NCI-H1694 treated with DMSO at 0.1 percent for 48 hours (cell line): ENCODE measurements at regions not wholly inside any gene's neighbourhood (a gene's known extent, or its start where the extent isn't known, plus 50 kb on each side); places are given as distances from the start of the nearest gene placed in this dataset.

ENCODE experiments used
- DNase-seq: peaks from one replicate; lab custom pipeline; 2025; lab: John Stamatoyannopoulos, UW

GRCh38 chr5:73291873-73292272 lies 118.9 kb downstream of the TMEM174 start:
- DNase-seq = no peak

DNA sequence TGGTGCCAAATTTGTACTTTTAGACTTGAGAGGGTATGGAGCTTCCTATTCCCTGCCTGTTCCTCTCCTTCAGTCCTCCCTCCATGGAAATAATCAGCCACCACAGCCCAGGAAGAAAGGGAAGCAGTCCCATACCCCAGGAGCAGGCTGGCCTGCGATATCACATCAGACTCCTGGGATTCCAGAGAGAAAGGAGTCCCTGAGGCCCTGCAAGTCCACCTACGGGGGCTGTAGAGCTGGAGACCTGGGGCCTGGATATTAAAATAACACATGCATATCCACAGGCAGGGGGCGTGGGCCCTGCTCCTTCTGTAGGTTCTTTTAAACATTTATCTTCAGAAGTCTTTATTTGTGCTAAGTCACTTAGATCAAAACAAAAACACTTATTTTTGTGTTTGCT lies 117.2 kb downstream of the TMEM174 start:
- DNase-seq = no peak

GRCh38 chr5:73288803-73289720 lies 116.1 kb downstream of the TMEM174 start:
- no peak for DNase-seq

GRCh38 chr5:73286896-73287295 lies 113.9 kb downstream of the TMEM174 start:
- DNase-seq = no peak

GRCh38 chr5:73284985-73285384 lies 112.0 kb downstream of the TMEM174 start:
- DNase-seq = no peak

GRCh38 chr5:73284220-73284795 lies 111.3 kb downstream of the TMEM174 start:
- DNase-seq = no peak

GRCh38 chr5:73282923-73283322 lies 109.9 kb downstream of the TMEM174 start:
- no peak for DNase-seq

GRCh38 chr5:73282383-73282782 lies 109.4 kb downstream of the TMEM174 start:
- no peak for DNase-seq

- peak; percentile 78 for DNase-seq
Observed at GRCh38 chr5:73280821-73281746, 108.1 kb downstream of the TMEM174 start.

DNA sequence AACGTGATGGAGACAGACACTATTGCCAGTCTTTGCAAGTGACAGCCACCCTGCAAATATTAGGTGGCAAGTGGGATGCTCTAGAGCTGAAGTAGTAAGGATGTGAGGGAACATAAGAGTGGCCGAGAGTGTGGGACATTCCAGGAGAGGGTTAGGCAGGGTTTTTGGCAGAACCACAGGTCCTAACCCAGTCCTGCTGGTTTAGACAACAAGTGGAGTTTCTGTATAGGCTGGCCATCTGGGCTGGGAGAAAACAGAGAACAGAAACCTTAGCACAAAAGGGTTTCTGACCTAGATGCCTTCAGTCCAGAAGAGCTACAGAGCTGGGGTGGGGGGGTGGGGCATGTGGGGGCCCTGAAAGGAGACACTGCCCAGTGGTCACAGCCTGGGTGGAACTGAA lies 107.4 kb downstream of the TMEM174 start:
- no peak for DNase-seq

GRCh38 chr5:73279805-73280204 lies 106.8 kb downstream of the TMEM174 start:
- DNase-seq = no peak

- DNase-seq = peak; percentile 63
Observed at GRCh38 chr5:73278693-73279092, 105.7 kb downstream of the TMEM174 start.

DNA sequence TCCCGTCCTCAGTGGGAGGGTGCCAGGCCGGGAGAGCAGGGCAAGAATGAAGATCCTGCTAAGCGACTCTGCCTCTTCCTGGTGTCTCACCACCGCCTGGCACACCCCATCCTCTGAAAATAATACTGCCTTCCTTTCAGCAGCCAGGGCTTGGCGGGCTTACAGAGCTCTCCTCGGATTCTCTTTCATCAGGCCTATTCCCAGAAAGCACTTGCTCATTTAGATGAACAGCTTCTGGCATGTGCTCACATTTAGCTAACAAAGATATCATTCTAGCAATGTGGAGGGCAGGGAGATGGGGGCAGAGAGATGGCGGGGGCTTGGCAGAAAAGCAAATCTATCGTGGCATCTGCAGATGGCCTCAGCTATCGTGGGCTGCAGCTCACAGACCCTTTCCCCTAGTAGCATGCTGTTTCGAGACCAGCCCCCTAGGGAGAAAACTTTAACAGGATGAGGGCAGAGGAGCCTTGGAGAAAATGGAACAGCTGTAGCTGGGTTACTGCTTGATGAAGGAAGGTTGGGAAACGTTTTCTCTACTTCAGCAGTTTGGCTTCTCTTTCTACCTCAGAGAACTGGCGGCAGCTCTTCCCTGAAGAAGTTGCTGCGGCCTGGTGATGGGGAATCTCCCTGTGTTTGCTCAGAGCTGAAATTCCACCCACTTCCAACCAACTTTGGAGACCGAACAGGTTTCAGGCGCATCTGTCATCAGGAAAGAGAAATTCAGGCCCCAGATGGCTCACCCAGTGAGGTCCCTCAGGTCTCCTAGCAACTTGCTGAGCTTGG lies 102.1 kb downstream of the TMEM174 start:
- DNase-seq = peak; percentile 87

- no peak for DNase-seq
Observed at GRCh38 chr5:73274121-73274520, 101.1 kb downstream of the TMEM174 start.

DNA sequence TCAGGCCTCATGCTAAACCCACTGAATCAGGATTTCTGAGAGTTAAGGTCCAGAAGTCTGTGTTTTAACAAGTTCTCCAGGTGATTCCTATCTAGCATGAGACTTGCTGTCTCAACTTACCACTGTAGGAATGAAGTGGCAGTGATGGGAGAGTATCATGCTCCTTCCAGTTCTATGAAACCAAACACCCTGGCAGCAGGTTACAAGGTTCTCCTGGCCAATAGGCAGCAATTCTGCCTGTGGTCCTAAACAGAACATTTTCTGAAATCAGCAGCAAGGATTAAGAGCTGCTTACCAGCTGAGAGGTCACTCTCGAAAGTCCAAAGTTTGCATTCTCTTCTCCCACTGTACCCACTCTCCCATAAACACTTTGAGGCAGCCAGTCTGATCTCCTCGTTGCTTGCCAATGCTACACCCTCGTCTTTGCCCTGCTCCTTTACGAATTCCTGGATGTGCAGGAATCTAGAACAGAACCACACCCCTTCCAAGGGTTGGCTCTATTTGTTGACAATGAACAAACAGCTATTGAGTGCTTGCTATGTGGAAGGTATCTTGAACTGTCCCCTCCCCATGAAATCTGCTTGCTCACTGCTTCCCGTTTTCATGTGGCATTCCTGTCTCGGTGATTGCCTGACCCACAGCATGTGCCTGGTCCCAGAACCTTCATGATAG lies 100.5 kb downstream of the TMEM174 start:
- no peak for DNase-seq

GRCh38 chr5:73272351-73272750 lies 99.4 kb downstream of the TMEM174 start:
- DNase-seq = no peak

GRCh38 chr5:73268826-73269225 lies 95.8 kb downstream of the TMEM174 start:
- no peak for DNase-seq

DNA sequence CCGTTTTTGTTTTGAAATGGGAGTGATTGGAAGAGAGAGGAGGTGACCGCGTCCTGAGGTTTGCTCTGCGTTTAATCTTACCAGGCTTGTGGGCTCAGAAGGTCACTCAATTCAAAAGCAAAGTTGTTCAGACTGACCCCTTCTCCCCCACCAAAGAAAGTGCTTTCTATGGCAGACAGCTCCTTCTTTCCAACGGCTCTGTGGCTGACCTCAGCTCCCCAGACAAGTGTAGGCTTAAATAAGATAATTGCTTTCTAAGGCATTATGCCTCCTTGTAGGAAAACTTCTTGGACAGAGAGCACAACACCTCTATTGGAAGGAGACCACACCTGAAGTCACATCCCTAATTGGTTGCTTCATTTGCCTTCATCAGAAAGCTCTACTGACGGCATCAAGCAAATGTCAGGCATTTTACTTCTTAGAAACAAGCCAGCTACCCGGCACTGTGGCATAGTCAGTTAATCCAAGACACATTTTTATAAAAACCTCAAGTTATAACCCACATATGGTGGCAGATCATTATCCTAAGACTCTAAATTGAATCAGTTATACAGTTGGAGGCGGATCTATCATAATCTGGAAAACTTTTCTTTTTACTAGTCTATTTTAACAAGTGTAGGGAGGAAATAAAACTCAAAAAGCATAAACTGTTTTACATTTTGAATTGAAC lies 94.9 kb downstream of the TMEM174 start:
- DNase-seq = no peak

DNA sequence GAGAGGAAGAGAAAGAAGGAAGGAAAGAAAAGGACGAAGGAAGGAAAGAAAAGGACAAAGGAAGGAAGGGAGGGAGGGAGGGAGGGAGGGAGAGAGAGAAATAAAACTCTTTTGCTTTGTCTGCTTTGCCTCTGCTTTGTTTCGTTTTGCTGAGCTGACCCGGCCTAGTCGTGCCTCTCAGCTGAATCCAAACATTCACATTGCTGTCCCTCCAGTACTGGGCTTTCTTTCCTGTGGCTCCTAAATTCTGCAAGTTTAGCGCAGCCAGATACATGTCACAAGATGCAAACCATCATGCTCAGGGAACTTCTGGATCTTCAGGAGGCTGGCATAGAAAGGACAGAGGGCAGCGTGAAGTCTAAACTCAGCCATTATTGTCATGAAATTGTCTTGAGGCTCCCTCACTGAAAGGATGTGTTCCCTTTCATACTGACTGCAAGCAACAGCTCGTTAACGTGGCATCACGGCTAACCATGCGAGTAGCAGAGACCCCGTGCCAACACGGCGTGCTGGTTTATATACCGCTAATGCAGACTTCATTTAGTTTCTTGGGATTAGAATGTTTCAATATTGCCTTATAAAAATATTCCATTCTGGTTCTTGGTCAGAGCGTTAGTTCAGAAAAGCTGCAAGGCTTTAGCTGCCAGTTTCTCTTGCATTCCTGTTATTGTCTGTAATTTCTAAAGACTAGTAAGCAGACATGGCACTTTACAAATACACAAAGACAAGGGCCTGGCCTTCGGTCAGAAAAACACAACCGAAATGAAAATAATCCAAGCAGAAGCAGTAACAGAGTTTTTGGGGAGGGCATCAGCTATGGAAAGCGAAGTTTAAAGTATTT lies 94.2 kb downstream of the TMEM174 start:
- DNase-seq = no peak
